ENCODE measurements at regions not wholly inside any gene's neighbourhood (a gene's known extent, or its start where the extent isn't known, plus 50 kb on each side); places are given as distances from the start of the nearest gene placed in this dataset.
"Not testable (repeated sequence)": the region's sequence is repeated elsewhere in the genome, so short reads cannot be mapped to it uniquely, and the experiment has no call there.

DNA sequence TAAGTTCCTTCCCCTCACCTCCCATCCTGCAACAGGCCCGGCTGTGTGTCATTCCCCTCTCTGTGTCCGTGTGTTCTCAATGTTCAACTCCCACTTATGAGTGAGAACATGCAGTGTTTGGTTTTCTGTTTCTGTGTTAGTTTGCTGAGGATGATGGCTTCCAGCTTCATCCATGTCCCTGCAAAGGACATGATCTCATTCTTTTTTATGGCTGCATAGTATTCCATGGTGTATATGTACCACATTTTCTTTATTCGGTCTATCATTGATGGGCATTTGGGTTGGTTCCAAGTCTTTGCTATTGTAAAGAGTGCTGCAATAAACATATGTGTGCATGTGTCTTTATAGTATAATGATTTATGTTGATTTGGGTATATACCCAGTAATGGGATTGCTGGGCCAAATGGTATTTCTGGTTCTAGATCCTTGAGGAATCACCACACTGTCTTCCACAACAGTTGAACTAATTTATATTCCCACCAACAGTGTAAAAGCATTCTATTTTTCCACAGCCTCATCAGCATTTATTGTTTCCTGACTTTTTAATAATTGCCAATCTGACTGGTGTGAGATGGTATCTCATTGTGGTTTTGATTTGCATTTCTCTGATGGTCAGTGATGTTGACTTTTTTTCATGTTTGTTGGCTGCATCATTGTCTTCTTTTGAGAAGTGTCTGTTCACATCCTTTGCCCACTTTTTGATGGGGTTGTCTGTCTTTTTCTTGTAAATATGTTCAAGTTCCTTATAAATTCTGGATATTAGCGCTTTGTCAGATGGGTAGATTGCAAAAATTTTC is 174.1 kb upstream of the PHACTR1 start:
- DNase-seq (ENCODE audit: low read depth in 4 of 4, low spot score in 3 of 4) = not testable (repeated sequence)

DNA sequence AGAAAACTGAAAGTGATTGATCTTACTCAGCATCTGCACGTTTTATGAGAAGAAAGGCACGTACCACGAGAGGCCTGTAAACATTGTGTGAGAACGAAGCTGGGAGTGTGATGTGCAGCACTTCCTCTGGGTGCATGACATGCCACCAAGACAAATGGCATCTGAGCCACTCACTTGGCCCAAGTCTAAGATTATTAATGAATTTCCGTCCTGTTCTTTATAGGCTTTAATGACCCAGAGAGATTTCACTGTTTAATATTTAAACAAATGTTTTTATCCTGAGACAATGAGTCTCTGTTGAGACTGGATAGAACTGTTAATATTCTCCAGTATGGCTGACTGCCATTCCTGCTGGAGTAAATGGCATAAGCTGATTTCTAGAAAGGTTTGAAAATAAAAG is 172.6 kb upstream of the PHACTR1 start:
- no peak for DNase-seq (ENCODE audit: low read depth in 4 of 4, low spot score in 3 of 4)

DNA sequence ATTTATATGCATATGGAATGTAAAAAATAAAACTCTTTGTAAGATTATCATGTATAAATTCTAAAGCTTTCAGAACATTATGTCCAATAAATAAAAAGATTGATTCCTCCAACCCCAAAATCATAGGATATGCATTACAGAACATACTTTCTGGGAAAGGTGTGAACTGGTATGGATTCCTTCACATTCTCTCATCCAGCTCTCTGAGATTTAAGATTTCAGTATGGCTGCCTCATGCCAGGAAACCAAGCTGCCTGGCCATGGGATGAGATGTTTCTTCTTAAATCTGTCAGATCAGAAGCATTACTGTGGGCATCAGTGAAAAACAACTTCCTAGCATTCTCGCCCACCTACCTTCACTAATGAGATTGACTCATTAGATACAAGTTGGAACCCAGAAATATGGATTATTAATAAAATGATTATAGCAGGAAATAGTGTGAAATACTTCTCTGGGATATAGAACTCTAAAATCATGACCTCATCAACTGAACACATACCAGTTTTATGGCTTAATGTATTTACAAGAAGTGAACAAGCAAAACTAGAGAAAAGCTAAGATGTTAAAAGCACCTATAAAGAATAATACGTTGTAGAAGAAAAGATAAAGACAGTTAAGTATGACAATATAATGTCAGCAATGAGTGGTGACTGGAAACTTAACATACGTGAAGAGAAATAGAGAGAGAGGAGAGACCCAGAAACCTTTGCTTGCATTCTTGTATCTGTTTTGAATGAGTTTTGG is 171.6 kb upstream of the PHACTR1 start:
- DNase-seq (ENCODE audit: low read depth in 4 of 4, low spot score in 3 of 4) = no peak

DNA sequence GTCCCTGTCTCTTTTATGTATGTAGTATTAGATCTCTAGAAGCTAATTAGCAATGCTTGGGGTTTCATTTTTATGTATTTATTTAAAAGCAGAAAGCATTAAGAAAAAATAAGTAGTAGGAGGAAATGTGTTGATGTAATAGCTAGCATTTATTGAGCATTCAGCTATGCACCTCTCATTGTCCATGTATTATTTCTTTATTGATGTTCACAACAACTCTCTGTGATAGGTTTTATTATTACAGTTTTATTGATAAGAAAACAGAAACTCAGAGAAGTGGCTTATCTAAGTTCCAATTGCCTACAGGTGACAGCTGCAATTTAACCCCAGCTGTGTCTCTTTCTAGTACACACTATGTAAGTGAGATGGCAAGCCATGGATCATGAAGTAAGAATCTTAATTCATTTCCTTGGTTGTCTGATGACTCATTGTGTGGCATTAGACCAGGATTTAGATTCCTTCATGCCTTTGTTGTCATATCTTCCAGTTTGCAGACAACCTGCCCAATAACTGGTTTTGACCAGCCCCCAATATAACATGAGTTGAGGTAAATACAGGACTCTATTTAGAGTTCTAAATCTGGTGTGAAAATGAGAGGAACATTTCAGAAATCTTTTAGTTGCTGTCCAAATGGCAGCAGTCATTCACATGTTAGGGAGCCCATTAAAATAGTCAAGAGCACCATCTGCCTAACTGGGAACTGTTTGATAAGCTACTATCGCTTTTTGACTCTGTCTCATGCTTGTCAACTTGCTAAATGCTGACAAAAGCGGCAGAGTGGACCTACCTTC is 170.8 kb upstream of the PHACTR1 start:
- no peak for DNase-seq (ENCODE audit: low read depth in 4 of 4, low spot score in 3 of 4)

DNA sequence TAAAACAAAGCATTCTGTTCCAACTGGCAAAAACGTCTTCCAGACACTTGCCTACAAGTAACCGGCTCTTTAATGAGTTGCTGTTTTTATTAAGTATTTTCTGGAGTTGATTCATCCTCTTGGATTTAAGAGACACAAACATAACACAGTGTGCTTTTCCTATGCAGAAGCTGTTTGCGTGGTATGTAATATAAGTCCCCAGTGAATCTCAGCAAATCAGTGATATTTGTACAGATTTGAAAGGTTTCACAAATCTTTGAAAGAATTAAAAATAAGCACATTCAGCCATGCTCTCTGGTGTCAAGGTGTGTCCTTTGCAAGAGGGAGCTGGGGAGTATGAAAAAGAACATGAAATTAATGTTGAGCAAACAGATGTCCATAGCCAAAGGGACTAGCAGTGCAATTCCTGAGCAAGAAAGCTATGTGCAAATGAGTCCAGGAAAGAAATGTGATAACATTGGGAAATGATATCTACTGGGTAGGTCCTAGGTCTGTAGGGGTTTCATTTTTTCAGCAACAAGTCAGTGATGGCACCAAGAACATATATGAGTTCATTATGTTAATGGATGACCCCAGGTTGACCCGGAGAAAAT is 170.1 kb upstream of the PHACTR1 start:
- no peak for DNase-seq (ENCODE audit: low read depth in 4 of 4, low spot score in 3 of 4)

DNA sequence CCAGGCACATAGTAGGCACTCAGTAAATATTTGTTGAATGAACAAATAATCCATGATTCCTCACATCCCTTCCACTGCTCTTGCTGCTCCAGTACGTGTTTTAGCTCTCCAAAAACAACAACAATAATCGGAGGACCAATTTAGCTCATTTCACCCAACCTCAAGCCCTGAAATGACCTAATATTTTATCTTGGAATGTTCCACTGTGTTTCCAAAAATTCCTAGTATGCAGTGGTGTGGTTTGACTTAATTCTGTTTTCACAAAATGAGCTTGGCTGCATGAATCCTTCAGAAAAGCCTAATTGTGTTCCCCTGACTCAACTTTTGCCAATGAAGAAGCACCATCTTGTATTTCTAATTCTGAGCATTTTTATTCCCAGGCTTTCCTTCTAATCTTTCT is 168.0 kb upstream of the PHACTR1 start:
- DNase-seq (ENCODE audit: low read depth in 4 of 4, low spot score in 3 of 4) = no peak

DNA sequence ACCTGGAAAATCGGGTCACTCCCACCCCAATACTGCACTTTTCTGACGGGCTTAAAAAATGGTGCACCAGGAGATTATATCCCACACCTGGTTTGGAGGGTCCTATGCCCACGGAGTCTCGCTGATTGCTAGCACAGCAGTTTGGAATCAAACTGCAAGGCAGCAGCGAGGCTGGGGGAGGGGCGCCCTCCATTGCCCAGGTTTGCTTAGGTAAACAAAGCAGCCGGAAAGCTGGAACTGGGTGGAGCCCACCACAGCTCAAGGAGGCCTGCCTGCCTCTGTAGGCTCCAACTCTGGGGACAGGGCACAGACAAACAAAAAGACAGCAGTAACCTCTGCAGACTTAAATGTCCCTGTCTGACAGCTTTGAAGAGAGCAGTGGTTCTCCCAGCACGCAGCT is 167.1 kb upstream of the PHACTR1 start:
- not testable (repeated sequence) for DNase-seq (ENCODE audit: low read depth in 4 of 4, low spot score in 3 of 4)

DNA sequence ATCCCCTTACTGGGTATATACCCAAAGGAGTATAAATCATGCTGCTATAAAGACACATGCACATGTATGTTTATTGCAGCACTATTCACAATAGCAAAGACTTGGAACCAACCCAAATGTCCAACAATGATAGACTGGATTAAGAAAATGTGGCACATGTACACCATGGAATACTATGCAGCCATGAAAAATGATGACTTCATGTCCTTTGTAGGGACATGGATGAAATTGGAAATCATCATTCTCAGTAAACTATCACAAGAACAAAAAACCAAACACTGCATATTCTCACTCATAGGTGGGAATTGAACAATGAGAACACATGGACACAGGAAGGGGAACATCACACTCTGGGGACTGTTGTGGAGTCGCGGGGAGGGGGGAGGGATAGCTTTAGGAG is 161.7 kb upstream of the PHACTR1 start:
- DNase-seq (ENCODE audit: low read depth in 4 of 4, low spot score in 3 of 4) = not testable (repeated sequence)

DNA sequence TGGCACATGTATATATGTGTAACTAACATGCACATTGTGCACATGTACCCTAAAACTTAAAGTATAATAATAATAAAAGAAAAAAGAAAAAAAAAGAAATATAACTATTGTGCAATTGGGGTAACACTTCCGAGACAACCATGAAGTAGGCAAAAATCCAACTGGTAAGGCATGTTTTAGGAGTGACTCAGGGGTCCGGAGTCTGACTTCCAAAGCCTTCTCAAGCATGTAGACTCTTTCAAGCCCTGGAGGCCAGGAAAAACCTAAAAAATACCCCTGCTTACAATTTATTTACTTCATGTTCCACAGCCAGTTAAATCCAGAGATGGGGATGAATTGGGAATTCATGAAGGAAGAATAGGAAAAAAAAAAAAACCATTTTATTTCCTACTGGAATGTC is 161.3 kb upstream of the PHACTR1 start:
- no peak for DNase-seq (ENCODE audit: low read depth in 4 of 4, low spot score in 3 of 4)

DNA sequence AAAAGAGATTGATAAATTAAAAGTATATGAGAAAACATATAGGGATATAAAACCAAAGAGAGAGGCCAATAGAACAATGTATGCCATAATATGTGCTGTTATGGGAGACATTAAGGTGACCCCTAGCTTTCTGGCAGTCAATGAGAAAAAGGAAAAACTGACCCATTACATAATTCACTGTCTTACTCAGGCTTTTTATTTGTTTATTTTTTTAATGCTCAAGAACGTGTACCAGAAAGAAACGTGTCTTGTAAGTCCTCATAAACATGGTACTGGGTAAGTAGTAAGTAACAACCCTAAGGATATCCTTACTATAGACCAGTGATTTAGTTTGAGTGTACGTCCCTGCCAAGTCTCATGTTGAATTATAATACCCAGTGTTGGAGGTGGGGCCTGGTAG is 160.8 kb upstream of the PHACTR1 start:
- no peak for DNase-seq (ENCODE audit: low read depth in 4 of 4, low spot score in 3 of 4)

DNA sequence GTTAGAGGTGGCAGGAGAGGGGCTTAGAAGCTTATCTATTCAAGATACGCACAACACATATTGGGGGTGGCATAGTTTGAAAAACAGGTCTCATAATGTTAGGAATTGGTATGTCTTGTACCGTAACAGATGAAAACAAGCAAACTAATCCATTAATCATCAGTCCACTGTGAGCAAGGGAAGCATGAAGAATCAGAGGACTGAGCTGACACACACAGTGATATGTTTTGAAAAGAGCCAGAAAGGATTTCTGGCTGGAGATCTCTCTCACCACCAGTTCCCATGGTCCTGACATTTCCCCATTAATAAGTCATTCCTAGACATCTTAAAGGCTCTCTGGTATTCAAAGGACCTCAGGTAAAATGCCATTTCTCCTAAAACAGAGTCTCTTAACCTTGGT is 158.8 kb upstream of the PHACTR1 start:
- no peak for DNase-seq (ENCODE audit: low read depth in 4 of 4, low spot score in 3 of 4)

DNA sequence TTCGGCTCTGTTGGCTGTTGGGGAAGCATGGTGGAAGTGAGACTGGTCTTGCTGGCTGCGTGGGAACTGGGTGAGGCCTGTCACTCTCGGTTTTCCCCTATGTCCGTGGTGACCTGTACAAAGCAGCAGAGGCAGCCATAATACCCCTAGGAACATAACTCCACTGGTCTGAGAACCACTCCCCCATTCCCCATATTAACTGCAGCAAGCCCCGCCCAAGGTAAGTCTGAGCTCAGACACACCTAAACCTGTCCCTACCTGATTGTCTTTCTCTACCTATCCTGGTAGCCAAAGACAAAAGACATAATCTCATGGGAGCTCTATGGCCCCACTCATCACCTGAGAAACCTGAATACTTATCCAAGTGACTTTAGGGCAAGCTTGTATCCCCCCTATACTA is 156.3 kb upstream of the PHACTR1 start:
- no peak for DNase-seq (ENCODE audit: low read depth in 4 of 4, low spot score in 3 of 4)

DNA sequence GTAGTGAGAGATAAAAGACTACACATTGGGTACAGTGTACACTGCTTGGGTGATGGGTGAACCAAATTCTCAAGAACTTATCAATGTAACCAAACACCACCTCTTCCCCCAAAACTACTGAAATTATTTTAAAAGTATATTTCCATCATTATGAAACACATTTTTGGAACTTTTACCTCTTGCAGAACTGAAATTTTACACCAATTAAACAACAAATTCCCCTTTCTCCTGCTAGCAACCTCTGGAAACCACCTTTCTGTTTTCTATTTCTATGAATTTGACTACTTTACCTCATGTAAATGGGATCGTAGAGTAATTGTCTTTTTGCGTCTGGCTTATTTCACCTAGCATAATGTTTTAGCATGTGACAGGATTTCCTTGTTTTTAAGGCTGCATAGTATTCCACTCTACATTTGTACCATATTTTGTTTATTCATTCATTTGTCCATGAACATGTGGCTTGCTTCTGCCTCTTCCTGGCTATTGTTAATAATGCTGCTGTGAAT is 149.9 kb upstream of the PHACTR1 start:
- DNase-seq (ENCODE audit: low read depth in 4 of 4, low spot score in 3 of 4) = no peak

DNA sequence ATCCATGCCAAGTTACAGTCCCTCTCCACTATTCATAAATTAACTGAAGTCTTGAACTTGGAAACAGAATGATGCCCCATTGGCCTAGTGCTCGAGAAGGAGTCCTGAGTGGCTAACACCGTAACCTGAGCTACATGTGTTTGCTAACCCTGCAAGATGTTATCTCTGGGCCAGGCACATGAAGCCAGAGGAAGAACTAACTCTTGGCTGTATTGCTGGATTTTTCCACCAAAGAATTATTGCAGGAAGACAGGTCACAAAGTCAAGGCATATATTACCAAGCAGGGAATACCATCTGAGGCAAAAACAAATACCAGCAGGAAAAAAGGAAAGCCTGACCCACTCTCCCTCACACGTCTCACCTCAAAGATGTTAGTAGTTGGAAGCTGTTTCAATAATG is 148.9 kb upstream of the PHACTR1 start:
- DNase-seq (ENCODE audit: low read depth in 4 of 4, low spot score in 3 of 4) = no peak

DNA sequence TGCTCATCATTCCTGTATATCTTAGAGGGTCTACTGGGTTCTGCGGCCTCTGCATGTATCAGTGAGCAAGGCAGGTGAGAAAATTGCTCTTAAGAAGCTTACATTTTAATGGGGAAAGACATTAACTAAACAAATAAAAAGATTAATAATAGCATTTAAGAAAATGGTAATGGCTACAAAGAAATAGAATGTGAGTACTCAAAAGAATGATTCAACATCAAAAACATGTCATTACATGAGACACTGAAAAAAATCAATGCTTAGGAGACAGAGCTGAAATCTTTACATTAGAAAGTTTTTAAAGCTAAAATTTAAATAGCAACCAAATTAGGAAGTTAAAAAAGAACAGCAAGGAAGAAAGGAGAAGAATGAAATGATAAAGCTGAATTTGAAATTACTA is 146.9 kb upstream of the PHACTR1 start:
- DNase-seq (ENCODE audit: low read depth in 4 of 4, low spot score in 3 of 4) = no peak

DNA sequence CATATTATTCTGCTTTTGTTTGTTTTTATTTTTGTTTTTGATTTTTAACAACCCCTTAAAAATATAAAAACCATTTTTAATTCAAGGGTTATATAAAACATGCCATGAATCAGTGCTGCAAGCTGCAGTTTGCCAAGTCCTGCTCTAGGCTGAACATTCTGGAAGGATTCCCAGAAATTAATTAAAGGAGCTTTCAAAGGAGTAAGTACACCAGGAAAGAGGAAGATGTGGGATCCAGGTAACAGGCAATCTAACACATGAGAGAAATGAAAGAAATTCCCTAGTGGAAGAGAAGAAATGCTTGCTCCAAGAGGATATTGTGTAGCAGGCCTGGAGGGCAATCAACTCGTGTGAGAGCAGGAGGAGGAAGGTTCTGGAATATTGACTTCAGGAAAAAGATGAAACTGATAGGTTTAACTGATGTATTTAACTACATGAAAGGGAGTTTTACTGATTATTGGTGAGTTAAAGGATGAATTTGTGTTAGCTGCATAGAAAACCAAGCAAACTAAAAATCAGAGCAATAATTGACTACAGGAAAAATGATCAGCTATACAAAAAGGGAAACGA is 146.0 kb upstream of the PHACTR1 start:
- DNase-seq (ENCODE audit: low read depth in 4 of 4, low spot score in 3 of 4) = no peak

DNA sequence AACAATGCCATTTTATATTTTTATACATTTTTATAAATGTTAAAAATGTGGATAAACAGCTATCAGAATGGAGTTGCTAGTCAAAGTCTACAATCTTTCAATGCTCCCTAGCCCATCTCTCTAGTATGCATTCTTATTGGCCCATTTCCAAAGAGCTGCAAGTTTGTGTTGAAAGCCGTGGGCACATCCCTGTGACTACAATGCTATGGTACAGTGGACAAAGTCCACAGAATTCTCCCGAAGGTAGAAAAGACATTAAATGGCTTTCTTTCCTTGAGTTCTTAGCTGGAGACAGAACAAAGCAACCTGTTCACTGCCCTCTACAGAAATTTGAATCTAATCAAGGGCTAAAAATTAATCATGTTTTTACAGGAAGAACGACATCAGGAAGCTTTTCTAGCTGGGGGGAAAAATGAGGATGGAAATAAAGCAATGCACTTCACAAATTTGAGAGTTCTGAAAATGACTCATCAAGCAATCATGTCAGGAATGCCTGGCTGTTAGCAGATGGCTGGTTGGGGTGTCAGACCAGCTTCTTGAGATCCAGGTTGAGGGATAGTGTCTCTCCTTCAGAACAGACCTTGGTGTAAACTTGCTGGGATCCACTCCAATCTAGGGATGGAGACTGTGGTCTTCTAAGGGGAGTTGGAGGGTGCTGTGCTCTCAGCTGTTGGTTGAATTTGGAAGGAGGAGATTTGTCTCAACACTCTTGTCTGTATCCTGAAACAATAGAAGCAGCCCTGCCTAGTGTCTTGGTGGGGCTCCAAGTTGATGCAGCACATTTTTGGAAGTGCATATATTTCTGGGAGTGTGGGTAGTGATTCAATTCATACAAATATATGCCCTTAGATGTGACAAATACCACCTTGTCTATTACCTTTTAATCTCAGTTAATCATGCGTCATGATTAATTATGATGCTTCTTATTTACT is 143.4 kb upstream of the PHACTR1 start:
- no peak for DNase-seq (ENCODE audit: low read depth in 4 of 4, low spot score in 3 of 4)

DNA sequence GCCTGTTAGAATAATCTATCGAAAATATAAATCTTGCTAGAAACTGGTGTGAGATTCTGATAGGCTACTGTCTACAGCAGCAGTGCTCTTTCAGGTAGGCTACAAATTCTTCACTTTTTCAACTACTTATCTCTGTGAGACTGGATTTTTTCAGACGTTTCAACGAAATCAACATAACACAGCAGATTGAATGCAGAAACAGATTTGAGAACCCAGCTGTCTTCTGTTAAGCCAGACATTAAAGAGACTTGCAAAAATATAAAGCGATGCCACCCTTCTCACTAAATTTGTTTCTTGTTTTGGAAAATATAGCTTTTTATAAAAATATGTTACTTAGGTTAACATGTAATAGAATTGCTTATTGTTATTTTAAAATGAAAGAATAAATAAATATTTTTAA is 140.6 kb upstream of the PHACTR1 start:
- DNase-seq (ENCODE audit: low read depth in 4 of 4, low spot score in 3 of 4) = no peak

DNA sequence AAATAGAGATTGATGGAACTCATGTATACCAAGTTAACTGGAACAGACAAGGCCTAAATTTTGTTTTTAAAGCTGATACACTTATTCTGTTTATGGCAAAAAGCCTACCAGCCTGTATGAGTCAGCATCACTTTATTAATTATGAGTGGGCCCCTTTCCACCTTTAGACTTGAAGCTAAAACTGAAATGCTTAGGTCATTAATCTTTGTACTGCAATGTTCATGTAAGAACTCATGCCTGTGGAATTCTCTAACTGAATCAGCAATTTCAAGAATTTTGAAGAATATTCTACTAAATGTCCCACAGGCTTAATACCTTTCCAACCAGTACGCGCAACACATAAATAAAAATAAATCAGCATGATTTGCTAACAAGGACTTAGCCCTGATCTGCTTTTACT is 140.2 kb upstream of the PHACTR1 start:
- DNase-seq (ENCODE audit: low read depth in 4 of 4, low spot score in 3 of 4) = no peak

Data from right renal pelvis (tissue), 4 donors.